Middle frontal gyrus (tissue), 1 donor: ENCODE measurements at regions not wholly inside any gene's neighbourhood (a gene's known extent, or its start where the extent isn't known, plus 50 kb on each side); places are given as distances from the start of the nearest gene placed in this dataset.

Experiments used
- DNase-seq: peaks from one replicate; pipeline ENCODE4 v3.0.0-alpha.2; 2015; ENCODE audit warnings: low spot score; ENCODE audit errors: extremely low spot score

GRCh38 chr10:52644373-52645186 is 128.0 kb downstream of the MBL2 start:
- no peak for DNase-seq

DNA sequence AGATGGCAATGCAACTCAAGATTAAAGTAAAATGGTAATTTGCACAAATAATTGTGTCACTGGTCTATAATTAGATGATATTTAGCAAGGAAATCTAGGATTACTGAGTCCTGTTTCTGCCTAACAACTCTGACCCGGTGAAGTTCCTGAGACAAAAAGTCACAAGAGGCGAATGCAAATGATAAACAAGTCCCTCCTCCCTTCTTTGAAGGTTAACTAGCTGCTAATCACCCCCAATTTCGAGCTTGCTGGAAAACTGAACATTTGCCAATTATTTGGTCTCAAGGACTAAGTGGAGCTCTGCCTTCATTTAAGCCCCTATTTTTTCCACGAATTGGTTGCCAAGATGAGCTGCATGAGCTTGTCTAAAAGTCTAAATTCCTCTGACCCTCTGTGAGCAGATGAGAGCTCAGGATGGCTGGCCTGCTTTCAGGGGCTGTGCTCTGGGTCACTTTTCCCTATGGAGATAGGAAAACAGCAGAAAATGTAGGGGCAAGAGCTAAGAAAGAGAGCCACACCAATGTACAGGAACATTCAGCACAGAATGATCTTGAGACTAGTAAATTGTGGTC is 127.3 kb downstream of the MBL2 start:
- no peak for DNase-seq

- DNase-seq = no peak
These were observed 123.1 kb downstream of the MBL2 start for GRCh38 chr10:52649511-52649910.

- DNase-seq = no peak
These were observed 121.7 kb downstream of the MBL2 start for GRCh38 chr10:52650873-52651272.

DNA sequence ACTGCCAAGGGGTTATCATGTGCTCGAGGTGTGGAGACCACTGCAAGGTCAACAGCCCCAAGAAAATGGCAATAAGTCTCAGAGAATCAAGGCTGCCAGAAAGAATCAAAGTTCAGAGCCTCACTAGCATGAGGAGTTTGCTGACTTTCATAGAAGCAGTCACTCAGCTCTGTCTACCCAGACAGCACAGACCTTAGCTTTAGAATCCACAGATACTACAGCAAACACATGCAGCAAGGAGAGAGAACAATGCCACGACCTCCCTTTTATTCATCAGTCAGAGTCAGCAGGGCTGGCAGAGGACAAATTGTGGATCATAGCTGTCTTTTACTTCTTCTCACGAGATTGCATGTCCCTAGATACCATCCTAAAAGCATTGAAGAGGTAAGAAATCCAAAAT is 121.3 kb downstream of the MBL2 start:
- no peak for DNase-seq

DNA sequence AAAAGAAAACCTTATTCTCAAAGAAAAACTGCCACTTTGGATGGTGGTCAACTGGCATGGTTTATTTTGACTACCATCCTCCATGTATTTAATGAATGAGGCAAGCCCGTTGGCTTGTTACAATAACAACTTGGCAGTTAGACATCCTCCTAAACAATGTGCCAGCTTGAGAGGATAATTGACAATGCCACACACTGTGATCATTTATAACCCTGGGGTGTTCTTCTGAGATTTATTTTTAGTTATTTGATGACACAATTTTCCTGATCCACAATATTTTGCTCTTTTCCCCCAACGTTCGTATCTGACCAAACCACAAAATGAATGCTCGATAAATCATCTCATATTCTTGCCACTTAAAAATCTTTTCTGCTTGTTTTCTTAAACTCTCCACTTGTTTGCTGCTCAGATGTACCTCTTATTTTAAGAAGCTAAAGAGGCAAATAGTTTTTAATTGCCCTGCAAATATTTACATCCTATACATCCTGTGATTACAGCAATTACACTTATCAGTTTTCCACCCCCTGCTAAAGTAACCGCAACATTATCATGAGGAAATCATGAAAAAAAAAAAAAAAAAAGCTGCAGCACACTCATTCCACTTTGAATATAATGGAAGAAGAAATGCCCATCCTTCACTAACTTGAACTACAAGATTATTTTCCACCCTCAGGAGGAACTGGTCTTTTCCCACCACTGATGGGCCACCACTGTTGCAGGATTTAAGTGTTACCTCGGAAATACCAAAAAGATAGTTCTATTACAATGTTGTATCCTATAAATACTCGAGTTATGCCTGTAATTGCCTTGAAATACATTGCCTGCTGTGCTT is 119.9 kb downstream of the MBL2 start:
- peak; percentile 59 for DNase-seq

- DNase-seq = peak; percentile 8
These were observed 119.2 kb downstream of the MBL2 start for GRCh38 chr10:52653263-52653909.

GRCh38 chr10:52654201-52654600 is 118.4 kb downstream of the MBL2 start:
- DNase-seq = no peak

DNA sequence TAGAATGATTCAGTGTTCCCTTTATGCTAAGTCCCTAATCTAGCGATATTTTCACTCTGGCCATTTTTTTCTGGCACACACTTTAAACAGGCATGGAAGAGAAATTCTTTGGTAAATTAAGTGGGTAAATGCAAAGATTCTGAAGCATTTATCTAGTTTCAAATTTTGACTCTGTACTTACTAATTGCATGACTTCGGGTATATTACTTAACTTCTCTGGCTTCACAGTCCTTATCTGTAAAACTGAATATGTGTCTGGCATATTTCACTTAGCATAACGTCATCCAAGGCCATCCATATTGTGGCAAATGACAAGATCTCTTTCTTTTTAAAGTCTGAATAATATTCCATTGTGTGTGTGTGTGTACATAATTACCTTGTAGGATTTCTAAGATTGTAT is 114.5 kb downstream of the MBL2 start:
- DNase-seq = no peak

DNA sequence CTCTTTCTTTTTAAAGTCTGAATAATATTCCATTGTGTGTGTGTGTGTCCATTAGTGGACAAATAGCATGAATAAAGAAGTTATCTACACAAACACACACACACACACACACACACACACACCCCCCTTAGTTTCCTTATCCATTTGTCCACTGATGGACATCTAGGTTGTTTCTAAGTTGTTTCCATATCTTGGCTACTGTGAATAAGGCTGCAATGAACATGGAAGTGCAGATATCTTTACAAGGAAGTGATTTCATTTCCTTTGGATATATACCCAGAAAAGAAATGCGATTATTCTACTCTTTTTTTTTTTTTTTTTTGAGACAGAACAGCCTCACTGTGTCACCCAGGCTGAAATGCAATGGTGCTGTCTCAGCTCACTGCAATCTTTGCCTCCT is 113.5 kb downstream of the MBL2 start:
- DNase-seq = no peak

DNA sequence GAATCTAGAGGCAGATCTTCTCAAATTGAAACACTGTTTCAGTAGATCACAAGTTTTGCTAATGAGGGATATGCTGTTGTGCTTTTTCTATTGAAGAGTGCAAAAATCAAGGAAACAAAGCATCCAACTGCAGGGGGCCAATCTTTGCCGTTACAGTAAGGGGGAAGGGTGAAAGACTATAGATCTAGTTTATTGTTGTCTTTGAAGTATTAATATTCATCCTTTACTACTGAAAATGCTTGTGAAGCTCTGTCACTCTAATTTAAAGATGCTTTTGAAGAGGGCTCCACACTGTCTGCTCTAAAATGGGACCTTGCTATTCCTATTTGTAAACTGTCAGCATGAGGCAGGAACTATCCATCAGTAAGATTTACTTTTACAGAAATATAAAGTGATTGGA is 110.3 kb downstream of the MBL2 start:
- no peak for DNase-seq

DNA sequence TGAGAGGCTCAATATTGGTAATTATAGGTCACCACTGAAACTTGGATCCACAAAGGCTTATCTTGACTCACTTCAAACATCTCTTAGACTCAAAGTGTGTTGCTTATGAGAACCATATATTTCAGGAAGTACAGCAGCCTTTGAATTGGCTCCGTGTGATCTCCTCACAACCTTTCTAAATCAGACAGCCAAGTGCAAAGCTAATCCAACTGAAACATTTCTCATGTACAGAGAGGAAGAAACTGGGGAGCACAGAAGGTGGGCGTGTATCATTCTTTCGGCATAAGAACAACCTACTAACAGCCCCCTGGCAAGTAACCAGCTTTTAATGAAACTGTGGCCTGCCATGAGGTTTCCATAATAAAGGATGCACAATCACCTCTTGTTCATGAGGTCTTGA is 109.4 kb downstream of the MBL2 start:
- no peak for DNase-seq

DNA sequence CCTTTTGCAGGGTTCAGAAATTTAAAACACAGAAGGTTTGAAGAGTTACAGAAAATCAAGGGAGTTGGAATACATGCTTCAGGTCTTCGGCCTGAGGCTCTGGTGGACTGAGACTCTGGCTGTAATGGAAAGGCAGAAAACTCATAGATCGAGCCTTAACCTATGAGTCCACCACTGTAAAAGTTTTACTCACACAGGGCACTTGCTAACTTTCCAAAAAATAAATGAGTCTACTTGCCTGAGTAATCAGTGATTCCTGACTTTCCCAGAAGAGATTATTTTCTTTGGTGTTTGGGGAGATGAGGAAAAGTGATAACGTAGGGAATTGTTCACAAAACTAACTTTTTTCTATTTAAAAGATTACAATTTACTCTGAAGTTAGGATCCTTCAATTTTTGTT is 108.0 kb downstream of the MBL2 start:
- DNase-seq = no peak

DNA sequence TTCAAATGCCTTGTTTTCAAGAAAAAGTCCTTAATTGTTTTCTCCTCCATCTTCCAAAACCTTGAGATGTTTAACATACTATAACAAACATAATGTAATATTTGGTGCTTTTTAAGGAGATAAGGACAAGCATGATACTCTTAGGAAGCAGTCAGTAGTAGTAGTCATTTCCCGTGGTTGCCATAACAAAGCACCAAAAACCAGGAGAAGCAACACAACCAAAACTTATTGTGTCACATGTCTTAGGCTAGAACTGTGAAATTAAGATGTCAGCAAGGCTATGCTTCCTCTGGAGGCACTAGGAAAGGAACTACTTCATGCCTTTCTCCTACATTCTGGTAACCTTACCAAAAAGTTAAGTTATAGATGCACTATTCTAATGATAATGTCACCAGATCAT is 106.8 kb downstream of the MBL2 start:
- no peak for DNase-seq

DNA sequence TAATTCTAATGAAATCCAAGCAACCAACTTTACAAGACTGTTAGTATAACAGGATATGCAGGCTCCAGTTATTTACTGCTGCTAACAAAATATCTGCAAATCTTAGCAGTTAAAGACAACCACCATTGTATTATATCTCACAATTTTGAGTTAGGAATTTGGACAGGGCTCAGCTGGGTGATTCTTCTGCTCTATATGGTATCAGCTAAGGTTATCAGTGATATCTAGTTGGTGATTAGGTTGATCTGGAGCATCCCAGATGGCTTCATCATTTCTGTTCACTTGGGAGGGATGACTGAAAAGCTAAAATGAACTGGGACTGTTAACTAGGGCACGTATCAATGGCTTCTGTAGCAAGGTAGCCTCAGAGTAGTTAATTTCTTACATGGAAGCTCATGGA is 105.7 kb downstream of the MBL2 start:
- DNase-seq = no peak

DNA sequence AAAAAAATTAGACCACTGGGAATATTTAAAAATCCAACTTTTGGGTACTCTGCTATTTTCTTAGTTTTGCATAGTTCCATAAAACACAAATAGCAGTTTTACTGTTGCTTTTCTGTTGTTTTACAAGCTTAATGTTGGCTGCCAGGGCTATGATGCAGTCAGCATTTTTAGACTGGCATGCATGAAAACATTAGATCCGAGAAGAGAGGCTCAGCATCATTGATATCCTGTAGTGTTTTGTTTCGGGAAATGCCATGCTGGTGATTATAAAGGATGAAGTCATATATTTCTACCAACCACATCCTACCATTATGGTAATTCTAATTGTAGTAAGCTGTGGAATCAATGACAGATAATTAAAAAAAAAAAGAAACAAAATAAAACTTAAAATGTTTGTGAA is 104.6 kb downstream of the MBL2 start:
- DNase-seq = no peak

- DNase-seq = no peak
These were observed 99.7 kb downstream of the MBL2 start for GRCh38 chr10:52672880-52673279.

GRCh38 chr10:52673468-52673867 is 99.1 kb downstream of the MBL2 start:
- DNase-seq = no peak

DNA sequence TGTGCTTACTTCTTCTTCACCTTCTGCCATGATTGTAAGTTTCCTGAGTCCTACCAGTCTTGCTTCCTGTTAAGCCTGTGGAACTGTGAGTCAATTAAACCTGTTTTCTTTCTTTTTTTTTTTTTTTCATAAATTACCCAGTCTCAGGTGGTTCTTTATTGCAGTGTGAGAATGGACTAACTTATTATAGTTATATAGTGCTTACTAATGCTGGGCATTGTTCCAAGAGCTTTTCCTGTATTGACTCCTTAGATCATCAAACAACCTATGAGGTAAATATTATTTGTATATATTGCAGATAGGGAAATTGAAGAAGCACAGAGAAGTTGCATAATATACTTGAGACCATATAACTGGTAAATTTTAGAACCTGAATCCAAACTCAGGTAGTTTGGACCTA is 98.1 kb downstream of the MBL2 start:
- DNase-seq = no peak

DNA sequence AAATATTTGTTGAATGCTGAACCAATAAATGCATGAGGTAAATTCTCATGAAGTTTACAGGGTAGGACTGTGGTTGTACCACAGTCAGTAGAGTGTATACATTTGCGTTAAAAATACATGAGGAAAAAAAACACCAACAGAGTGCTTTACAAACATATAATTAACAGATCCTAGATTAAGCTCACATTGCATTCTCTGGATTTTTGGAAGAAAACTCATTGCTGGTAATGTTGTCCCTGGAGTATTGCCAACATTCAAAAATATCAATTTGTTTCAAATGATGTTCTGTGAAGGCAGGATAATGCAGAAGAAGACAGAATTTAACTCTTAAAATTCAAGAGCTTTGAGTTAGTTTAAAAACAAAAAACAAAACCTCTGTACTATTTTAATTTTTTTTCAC is 95.5 kb downstream of the MBL2 start:
- no peak for DNase-seq

GRCh38 chr10:52678611-52679010 is 94.0 kb downstream of the MBL2 start:
- DNase-seq = no peak

GRCh38 chr10:52679117-52679516 is 93.5 kb downstream of the MBL2 start:
- no peak for DNase-seq
